Fibroblast of pulmonary artery (primary cell): ENCODE measurements at regions not wholly inside any gene's neighbourhood (a gene's known extent, or its start where the extent isn't known, plus 50 kb on each side); places are given as distances from the start of the nearest gene placed in this dataset.

ENCODE experiments used
- DNase-seq: peaks from one replicate; pipeline ENCODE4 v3.0.0-alpha.2; 2010; ENCODE audit warnings: low read depth
- H3K4me3 ChIP-seq: replicated peaks from 2 replicates; pipeline ENCODE4 v1.5.1; 2011; ENCODE audit warnings: low read depth, mild to moderate bottlenecking, control low read depth, low read length, moderate library complexity
- CTCF ChIP-seq: IDR thresholded peaks from 2 replicates; pipeline ENCODE4 v1.5.1; 2011; ENCODE audit warnings: mild to moderate bottlenecking, control low read depth, low read length, inconsistent platforms; ENCODE audit errors: missing control alignments

GRCh38 chr4:38547052-38547451 is 116.9 kb upstream of the KLF3 start:
- DNase-seq = no peak
- H3K4me3 ChIP-seq = no peak overlapping the region
- TF ChIP-seq CTCF = no peak

DNA sequence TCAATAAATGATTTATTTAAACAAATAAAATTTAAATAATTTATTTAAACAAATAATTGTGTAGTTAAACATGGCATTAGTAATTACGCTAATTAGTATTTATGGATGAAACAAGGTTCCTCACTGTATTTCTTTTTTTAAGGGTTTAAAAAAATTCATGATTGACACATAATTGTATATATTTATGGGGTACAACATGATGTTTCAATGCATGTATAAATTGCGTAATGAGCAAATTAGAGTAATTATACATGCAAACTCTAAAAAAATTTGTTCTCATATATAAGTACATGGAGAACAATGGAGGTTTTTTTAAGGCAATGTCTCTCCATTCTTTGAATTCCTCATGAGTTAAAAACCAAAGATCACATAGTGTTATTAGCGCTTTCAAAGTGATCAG is 115.7 kb upstream of the KLF3 start:
- TF ChIP-seq CTCF = no peak
- no peak overlapping the region for H3K4me3 ChIP-seq
- no peak for DNase-seq

DNA sequence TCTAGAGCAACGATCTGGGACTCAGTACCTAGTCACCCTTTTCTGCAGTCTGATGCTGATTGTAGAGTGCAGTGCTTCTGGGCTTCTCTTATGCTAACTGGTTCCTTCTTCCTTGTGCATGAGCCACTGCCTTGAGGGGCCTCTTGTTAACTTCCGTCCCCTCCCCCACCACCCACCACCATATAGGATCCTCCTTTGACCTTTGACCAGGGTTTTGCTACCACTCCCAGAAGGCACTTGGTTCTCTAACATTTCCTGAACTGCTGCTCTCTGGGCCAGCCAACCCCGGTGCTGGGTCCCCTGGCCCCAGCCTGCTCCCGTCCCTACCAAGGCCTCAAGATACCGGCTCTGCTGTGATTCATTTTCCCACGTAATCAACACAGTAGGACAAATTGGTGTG is 104.6 kb upstream of the KLF3 start:
- DNase-seq = no peak
- TF ChIP-seq CTCF = no peak
- H3K4me3 ChIP-seq = no peak overlapping the region

DNA sequence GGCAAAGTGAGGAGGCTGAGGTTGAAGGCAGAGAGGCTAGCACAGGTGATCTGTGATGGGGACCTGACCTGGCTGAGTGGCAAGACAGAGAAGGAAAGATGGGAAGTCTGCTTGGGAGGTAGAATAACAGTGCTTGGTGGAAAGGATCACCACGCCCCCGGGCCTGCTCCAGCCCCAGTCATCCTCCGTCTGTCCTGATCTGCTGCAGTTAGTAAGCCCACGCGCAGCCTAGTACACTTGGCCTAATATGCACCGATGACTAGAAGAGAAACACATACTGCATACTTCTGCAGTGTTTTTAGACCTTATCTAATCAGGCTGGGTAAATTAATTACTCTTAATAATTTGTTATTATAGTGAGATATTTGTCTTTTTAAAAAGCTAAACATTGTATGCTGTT is 103.7 kb upstream of the KLF3 start:
- no peak for DNase-seq
- no peak overlapping the region for H3K4me3 ChIP-seq
- TF ChIP-seq CTCF = no peak

GRCh38 chr4:38560768-38561558 is 103.0 kb upstream of the KLF3 start:
- TF ChIP-seq CTCF = no peak
- no peak for DNase-seq
- H3K4me3 ChIP-seq = no peak overlapping the region

DNA sequence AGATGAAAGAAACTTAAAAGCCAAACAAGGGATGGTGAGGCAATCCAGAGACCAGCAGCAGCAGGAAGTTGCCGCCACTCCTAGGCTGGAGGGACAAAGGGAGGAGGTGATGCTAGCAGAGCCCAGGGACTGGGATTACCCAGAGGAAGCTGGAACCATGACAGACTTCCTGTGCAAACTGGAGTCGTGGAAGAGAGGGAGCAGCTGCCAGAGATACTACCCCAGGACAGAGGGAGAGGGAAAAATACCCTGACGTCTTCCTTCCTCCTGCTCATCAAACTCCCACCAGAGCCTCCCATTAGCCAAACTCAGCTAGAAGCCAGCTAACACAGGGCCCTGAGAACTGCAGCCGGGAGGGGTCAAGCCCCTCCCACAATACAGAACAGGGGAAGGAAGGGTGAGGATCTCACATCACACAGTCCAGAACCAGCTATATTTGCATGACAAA is 101.2 kb upstream of the KLF3 start:
- no peak for TF ChIP-seq CTCF
- DNase-seq = peak; percentile 90
- H3K4me3 ChIP-seq = no peak overlapping the region
